Lung microvascular endothelial cell (primary cell): ENCODE measurements at regions not wholly inside any gene's neighbourhood (a gene's known extent, or its start where the extent isn't known, plus 50 kb on each side); places are given as distances from the start of the nearest gene placed in this dataset.
A peak's percentile ranks its signal among the peaks of the same experiment; 100 is the strongest.

ENCODE experiments used
- DNase-seq, 2 donors: peaks; one replicate each; pipeline versions ENCODE4 v3.0.0 to v3.0.0-alpha.2; 2010; ENCODE audit warnings: low read depth in 2 of 2

DNA sequence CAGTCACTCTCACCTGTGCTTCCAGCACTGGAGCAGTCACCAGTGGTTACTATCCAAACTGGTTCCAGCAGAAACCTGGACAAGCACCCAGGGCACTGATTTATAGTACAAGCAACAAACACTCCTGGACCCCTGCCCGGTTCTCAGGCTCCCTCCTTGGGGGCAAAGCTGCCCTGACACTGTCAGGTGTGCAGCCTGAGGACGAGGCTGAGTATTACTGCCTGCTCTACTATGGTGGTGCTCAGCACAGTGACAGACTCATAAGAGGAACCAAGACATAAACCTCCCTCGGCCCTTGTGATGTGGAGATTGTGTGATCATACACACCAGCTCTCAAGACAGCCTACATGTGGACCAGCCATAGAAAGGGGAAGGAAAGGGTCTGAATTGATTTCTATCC, 113.3 kb downstream of the ZNF280B start:
- DNase-seq: no peak

DNA sequence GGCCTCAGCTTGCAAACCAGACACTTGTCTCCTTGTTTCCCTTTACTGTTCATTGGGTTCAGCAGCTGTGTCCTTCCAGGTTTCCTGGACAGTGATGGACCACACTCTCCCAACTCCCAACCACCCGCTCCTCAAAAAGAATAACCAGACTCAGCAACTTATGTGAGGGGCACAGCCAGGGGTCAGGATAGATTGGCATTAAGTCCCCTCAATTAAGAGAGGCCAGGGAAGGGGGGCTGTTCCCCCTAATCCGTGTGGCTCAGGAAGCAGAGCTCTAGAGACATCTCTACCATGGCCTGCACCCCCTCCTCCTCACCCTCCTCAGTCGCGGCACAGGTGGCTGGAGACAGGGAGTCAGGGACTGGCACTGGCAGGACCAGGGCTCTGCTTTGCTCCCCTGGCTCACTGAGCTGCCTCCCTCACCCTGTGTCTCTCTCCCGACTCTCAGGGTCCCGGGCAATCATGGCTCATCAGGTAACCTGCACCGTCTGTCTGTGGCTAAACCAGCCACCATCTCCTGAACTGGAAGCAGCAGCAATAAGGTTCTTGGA, 111.7 kb downstream of the ZNF280B start:
- no peak for DNase-seq

GRCh38 chr22:22397292-22397870, 111.2 kb downstream of the ZNF280B start:
- no peak for DNase-seq

- DNase-seq: no peak
These were observed 110.5 kb downstream of the ZNF280B start for GRCh38 chr22:22397875-22398524.

DNA sequence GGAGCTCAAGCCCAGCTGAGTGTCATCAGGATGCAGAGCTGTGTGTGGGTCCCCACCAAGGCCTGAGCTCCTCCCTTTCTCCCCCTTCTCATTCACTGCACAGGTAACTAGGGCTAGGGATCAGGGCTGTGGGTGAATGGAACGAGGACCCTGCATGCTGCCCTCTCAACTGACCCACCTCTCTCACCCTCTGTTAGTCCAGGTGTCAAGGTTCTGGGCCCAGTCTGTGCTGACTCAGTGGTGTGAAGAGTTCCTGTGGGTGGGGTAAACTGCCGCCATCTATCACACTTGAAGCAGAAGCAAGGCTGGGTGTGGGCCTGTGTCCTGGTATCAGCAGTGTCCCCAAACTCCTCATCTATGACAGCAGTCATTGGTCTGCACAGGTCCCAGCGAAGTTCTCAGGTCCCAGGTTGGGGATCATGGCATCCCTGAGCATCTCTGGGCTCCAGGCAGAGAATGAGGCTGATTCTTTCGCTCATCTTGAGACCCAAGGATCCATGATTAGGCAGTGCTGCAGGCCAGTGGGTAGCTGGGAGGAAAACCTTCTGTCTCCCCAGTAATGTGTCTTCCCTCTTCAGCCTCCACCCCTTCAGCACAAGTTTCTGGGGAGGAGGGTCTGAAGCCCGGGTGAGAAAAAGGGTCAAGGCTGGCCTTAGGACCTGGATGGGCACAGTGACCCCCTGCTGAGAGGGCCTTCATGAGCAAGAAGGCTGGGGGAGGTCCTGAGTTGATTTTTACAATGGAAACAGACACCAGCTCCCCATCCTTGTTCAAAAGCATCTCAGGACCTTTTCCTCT, 109.8 kb downstream of the ZNF280B start:
- DNase-seq: no peak

DNA sequence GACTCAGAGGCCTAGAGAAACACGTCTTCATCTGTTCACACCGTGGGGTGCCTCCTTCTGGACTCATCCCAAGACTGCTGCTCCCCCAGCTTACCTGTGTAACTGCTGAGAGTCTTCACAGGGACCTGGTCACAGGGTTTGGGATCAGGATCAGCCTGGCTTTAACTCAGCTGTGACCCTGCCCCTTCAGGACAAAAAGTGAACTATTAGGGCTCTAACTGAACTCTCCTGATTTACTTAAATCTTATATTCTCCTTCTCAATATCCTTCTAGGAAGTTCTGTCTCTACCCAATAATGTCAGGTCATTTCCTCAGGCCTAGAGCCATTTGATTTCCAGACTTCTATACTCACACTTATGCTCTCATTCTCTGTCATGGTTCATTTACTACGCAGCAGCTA, 108.4 kb downstream of the ZNF280B start:
- DNase-seq: no peak

DNA sequence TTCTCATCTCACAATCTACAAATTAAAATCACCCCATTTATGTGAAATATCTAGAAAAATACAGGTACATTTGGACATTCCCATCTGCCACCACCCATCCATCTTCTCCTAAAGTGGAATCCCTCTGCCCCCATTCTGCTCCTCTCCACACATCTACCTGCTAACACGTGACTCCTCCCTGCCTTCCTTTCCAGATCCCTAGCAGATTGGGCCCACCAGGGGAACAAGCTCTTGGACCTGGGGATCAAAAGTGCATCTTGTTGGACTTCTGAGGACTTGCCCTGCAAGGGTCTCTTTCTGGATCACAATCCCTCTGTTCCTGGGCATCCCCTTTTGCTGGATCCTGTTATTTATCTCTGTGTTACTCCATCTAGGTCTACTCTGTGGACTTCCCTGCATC, 107.6 kb downstream of the ZNF280B start:
- DNase-seq: no peak

DNA sequence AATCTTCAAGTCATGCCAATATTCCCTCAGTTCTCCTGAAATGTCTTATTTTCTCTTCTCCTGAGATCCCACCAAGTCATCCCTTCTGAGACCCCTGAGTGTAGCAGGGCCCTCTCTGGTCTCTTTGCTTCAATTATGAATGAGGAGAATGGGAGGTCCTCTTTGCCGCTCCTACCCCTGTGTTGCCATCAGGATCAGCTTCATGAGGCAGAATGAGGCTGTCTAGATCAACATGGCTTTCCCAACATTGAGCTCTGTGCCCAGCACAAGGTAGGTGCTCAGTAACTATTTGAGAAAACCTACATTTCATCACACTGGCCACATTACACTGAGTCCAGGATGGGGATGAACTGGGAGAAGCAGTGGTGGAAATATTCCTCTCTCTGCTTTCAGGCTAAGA, 107.2 kb downstream of the ZNF280B start:
- DNase-seq: no peak

DNA sequence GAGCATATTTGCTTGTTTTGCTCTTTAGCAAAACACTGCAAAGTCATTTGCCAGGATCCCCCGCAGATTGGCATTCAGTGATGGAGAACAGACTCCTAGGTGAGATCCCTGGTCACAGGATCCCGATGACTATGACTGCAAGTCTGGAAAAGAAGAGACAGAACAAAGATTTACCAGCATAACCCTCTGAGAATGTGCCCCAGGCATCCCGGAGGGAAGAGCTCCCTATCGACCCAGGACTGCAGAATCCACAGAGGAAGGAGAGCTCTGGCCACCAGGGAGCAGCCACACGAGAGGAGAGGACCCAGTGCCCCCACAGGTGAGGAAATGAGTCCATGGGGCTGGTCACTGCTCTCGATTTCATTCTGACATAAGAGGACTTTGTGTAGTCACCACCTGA, 105.2 kb downstream of the ZNF280B start:
- DNase-seq: no peak

GRCh38 chr22:22403771-22404170, 104.8 kb downstream of the ZNF280B start:
- DNase-seq: no peak

GRCh38 chr22:22404598-22405284, 103.8 kb downstream of the ZNF280B start:
- DNase-seq: no peak

GRCh38 chr22:22406445-22407027, 102.0 kb downstream of the ZNF280B start:
- DNase-seq: no peak

DNA sequence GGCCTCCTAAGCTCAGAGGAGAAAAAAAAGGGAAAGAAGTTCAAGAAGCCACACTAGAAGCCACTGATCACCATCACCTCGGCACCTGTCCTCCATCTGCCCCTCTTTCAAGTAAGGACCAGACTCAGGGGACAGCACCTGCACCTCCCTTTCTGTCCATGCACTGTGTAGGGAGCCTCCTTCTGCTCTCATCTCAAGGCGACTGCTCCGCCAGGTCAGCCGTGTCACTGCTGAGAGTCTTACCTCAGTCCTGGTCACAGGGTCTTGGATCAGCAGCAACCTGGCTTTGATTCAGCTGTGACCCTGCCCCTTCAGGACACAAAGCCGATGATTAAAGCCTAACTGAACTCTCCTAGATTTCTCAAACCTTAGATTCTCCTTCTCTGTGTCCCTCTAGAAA, 101.5 kb downstream of the ZNF280B start:
- DNase-seq: no peak

DNA sequence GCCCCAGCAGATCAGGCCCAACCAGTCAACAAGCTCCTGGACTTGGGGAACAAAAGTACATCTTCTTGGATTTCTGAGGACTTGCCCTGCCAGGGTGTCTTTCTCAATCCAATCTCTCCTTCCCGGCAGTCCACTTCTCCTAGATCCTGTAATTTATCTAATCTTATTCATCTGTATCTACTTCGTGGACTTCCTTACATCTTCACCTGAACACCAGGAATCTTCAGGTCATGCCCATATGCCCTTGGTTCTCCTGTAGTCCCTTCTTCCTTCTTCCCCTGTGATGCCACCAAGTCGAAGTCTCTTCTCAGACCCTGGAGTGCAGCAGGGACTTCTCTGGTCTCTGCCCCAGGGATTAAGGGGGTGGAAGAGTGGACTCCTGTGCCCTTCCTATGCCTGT, 100.3 kb downstream of the ZNF280B start:
- no peak for DNase-seq

DNA sequence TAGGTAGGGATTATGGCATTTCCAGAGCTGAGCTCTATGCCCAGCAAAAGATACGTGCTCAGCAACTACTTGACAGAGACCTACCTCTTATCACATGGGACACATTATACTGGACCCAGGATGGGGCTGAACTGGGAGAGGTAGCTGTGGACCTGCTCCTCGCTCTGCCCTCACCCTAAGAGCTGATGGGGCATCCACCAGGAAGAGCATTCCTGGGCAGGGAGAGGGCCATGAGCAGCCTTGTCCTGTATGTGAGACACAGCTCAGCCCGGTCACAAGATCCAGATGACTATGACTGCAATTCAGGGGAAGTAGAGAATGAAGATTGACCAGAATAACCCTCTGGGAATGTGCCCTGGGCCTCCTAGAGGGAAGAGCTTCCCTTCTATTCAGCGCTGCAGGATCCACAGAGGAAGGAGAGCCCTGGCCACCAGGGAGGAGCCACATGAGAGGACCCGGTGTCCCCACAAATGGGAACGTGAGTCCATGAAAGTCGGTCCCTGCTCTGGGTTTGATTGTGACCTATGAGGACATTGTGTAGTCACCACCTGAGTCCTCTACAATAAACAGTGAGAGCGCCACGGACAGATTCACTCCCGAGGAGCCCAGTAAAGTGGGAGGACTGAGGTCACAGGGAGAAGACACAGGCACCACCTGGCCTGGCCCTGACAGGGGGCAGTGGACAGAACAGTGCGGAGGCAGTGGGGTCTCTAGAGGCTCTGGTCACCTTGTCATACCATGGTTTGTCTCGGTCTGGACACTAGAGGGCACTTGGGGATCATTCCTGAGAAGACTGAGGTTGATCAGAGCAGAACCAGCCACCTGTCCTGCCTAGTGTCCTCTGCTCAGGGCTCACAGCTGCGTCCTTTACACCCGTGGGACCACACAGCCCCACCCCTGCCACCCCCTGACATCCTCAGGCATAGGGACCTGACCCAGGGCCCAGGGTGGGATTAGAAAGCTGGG, 99.5 kb downstream of the ZNF280B start:
- peak; percentile 39 to 44 for DNase-seq

DNA sequence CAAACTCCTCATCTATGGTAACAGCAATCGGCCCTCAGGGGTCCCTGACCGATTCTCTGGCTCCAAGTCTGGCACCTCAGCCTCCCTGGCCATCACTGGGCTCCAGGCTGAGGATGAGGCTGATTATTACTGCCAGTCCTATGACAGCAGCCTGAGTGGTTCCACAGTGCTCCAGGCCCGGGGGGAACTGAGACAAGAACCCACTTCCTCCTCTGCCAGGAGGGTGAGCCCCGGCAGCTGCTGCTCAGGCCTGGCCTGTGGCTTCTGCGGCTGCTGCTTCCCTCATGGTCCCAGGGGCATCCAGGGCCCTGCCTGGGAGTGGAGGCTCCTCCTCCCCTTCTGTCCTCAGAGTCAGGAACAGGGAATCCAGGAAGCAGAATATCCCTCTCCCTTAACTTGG, 98.4 kb downstream of the ZNF280B start:
- DNase-seq: no peak

GRCh38 chr22:22410677-22411076, 97.9 kb downstream of the ZNF280B start:
- no peak for DNase-seq

DNA sequence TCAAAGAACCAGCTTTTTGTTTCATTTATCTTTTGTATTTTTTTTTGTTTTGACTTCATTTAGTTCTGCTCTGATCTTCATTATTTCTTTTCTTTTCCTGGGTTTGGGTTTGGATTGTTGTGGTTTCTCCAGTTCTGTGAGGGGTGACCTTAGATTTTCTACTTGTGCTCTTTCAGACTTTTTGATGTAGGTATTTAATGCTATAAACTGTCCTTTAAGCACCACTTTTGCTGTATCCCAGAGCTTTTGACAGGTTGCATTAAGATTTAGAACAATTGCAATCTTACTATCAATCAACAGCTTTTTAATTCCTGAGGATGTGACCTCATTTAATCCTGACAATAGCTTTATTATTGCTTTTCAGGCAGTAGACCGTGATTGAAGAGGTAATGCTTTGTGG, 94.3 kb downstream of the ZNF280B start:
- DNase-seq: no peak

- no peak for DNase-seq
These were observed 90.9 kb downstream of the ZNF280B start for GRCh38 chr22:22417495-22418162.

- DNase-seq: no peak
These were observed 90.4 kb downstream of the ZNF280B start for GRCh38 chr22:22418163-22418549.
